COLO829 (cell line): ENCODE measurements at regions not wholly inside any gene's neighbourhood (a gene's known extent, or its start where the extent isn't known, plus 50 kb on each side); places are given as distances from the start of the nearest gene placed in this dataset.
"Not testable (repeated sequence)": the region's sequence is repeated elsewhere in the genome, so short reads cannot be mapped to it uniquely, and the experiment has no call there.

ENCODE experiments used
- DNase-seq: peaks from one replicate; pipeline ENCODE4 v3.0.0; 2012; ENCODE audit warnings: low spot score

DNA sequence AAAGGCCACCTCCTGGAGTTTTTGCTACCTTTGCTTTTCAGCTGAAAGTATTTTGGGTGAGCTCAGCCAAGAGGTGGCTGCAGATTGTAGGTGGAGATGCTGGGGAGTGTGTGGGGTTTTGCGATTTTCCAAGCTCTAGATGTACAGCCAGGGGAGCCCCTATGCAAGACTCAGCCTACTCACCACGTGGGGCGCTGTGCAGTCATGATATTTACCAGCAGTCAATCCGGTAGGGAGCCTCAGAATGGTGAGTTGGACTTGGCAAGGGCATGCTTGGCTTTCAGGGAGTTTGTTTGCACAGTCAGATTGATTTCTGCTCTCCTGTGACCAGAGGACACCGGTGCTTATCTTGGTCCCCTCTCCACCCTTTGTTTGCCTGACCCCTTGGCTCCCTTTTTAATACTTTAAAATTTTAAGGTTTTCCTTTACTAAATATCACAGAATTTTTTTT is 175.3 kb downstream of the UTP18 start:
- DNase-seq, result peak; percentile 27

- peak; percentile 52 for DNase-seq
Observed at GRCh38 chr17:51439395-51440229, 179.3 kb downstream of the UTP18 start.

DNA sequence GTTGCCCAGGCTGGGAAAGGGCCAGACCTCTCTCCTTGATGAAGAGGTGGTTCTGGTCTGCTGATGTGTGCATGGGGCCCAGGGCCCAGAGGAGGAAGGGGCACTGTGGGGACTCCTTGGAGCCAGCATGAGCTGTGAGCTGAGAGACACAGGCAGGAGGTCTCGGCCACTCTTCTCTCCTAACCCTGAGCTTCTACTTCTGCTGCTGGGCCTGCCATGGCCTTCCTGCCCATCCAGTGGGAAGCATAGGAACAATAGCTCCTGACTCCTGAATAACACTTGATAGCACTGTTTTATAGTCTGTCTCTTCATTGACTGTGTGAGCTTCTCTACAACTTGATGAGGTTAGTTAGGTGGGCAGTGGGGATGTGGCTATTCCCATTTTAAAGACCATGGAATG is 181.1 kb downstream of the UTP18 start:
- DNase-seq, result no peak

DNA sequence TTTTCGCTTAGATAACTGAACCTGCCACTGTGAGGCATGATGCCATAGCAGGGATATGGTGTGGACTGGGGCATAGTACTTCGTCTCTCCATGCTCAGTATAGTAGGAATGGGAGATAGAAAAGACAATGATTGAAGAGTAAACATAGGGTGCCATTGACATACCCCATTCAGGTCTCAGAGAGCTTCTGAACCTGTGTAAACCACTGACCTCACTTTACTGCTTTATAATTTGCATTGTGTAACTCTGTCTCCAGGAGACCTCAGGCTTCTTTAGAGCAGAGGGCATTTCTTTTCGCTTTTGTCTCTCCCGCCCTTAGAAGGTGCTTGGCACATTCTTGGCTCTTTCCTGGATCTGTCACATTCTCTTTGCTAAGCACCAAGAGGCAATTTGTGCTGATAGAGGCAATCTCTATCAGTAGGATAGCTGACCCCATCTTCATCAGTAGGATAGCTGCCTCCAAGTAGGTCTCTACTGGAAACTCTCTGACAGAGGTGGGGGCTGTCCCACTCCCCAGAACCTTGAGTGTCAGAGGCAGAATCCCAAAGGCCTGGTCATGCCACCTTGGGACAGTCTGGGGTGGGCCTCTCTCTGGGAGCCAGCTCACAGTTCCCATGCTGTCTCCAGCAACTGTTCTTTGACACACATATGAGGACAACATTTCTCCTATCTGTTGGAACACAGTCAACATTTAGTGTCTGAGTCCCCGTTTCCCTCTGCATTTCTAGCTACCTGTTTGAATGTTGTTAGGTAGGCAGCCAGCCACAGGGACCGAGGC is 181.9 kb downstream of the UTP18 start:
- no peak for DNase-seq

- DNase-seq, result no peak
Observed at GRCh38 chr17:51443646-51444045, 183.3 kb downstream of the UTP18 start.

- DNase-seq, result no peak
Observed at GRCh38 chr17:51445946-51446345, 185.6 kb downstream of the UTP18 start.

GRCh38 chr17:51454456-51454978 is 194.2 kb downstream of the UTP18 start:
- no peak for DNase-seq

DNA sequence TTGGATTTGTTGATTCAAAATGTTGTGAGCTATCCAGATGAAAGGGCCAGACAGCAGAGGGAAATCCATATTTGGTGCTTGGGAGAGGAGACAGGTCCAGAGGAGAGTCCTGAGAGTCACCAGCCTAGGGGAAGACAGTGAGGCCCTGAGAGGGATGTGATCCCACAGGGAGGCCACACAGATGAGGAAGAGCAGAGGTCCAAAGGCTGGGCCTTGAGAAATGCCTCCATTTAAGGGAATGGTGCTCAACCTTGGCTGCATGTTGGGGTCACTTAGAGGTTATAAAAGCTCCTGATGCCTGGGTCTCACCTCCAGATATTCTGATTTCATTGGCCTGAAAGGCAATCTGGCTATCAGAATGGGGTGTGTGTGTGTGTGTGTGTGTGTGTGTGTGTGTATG is 194.9 kb downstream of the UTP18 start:
- no peak for DNase-seq

- DNase-seq, result no peak
Observed at GRCh38 chr17:51455931-51456330, 195.6 kb downstream of the UTP18 start.

DNA sequence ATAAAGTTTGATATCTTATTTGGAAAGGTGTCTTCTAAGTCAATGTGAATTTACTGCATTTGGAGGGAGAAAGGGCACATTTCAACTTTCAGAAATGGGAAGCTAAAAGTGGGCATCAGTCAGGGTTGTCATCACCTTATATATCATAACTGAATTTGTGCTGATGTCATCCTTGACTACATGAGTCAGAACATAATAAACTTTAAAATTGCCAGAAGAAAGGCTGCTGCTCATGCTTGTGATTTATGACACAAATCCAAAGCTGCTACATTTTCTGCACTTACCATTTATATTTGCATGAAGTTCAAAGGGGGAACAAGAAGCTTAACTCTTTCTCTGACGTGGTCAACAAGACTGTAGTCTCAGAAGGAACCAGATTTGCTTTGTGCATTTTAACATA is 196.6 kb downstream of the UTP18 start:
- no peak for DNase-seq

GRCh38 chr17:51461578-51462004 is 201.2 kb downstream of the UTP18 start:
- DNase-seq, result peak; percentile 88

DNA sequence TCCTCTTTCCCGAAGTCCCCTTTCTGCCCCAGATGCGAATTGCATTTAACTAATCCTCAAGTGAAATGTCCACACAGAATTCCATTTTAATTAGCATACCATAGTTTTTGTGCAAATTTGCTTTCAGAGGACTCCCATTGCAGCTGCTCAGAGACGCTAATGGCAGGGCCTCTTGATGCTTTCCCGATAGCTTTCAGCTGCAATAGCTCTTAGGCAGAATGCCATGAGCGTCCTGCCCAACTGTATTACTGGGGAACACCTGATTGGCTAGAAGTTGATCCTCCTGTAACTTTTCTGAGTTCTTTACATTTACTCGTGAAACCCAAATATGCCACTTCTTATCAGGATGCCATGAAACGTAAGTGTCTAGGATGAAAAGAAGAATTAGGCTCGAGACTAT is 203.0 kb downstream of the UTP18 start:
- no peak for DNase-seq

- DNase-seq, result no peak
Observed at GRCh38 chr17:51467336-51467735, 207.0 kb downstream of the UTP18 start.

DNA sequence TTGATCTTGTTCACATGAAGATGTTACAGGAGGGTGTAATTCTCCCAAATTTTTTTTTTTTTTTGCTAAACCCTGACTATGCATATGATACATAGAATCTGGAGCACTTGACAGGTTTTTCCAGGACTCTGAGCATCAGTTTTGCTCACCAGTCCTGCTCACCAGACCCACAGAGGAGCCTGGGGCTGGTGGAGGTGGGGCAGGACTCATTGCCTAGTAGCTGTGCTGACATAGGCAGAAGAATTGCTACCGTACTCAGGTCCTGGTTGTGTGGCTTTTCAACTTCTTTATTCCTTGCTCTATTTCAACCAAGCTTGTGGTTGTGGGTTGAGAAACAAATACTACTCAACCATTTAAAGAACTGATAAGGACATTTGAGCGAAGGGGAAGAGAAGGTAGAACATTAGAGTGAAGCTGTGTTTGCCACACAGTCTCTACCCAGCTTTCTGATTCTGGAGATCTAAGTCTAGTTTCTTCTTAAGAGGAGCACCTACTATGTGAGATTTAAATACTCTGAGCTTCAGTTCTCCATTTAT is 212.4 kb downstream of the UTP18 start:
- no peak for DNase-seq

DNA sequence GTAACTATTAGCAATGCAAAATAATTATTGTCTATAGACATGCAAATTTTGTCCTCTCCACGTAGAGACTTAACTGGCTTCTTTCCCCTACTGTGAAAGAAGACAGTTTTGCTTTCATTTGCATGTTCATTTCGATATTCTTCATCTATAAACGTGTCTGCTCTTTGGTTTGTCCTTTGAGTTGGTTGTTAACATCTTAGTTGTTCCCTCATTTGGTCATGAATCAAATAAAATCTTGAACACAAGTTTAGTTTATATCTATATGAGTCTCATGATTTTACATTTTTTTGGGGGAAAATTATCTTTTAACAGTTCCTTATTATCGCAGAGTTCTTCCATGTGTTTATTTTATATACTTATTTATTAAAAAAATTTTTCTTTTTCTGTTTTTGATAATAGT is 214.4 kb downstream of the UTP18 start:
- DNase-seq, result no peak

GRCh38 chr17:51475730-51476129 is 215.4 kb downstream of the UTP18 start:
- DNase-seq, result no peak

DNA sequence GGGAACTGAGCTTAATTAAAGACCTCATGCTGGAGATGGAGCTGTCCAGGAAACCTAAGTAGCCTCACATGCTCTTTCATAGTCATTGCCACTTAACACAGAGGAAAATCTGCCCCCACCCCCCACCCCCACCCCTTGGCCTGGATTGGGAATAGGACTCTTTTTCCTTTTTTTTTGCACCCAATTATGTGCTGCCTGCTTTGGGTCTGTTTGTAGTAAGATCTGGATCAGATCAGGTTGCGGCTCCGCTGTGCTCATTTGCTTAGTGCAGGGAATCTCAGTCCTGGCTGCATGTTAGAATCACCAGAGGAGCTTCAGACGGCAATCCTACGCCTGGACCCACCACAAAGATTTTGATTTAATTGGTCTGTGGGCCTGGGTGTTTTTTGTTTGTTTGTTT is 219.0 kb downstream of the UTP18 start:
- no peak for DNase-seq

DNA sequence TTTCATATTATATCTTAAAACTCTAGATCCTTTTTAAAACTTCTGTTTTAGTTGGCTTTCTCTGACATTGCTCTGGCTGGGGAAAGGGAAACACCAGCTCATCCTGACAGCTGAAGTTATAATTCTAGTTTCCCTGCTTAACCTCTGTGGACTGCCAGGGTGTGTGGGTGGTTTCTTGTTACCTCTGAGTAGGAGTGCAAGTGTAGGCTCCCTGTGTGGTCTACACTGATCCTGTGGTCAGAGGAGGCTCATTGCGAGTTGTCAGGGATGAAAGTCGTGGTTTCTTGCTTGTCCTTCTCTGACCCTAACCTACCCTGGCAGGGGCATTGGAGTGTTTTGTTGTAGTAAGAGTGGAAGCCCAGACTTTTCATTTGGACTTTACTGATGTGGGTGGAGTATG is 221.0 kb downstream of the UTP18 start:
- no peak for DNase-seq

GRCh38 chr17:51482248-51482647 is 221.9 kb downstream of the UTP18 start:
- DNase-seq, result not testable (repeated sequence)

DNA sequence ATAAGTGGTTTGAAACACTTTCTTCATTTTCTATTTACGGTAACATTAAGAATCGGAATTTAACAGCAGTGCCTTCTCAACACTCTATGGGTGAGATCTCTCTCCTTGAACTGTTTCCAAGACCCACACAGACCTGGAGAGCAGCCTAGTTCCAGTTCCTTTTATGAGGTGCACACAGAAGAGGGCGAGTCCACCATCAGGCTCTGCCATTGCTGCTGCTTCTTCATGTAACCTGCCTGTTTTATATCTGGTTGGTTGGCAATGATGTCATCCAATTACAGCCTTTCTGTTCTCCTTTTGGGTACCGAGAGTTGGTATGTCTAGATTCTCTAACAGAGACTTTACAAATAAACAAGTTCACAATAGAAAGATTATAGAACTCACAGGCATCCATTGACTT is 225.7 kb downstream of the UTP18 start:
- no peak for DNase-seq

DNA sequence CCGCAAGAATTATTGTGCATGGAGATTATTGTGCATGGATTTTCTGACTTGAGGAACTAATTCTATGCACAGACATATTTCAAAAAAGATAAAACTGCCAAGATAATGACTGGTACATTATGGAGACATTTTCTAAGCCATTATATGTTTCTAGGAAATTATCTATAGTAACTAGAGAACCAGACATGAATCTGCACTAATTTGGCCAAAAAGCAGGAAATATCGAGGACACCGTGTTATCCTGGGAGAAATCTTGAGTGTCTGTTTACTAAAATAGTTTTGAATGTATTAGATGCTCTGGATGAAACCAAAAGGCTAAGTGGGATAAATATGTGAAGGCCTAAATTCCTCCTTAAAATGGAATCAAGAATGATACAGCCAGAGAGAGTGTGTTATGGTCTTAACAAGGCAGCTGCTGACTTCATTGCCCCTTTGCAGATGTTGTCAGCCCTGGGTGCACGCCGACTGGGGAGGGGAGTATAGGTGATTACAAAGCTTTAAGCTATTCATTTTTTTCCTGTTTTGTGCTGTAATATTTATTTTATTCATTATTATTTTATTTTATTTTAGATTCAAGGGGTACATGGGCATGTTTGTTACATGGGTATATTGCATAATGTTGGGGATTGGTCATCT is 226.7 kb downstream of the UTP18 start:
- DNase-seq, result no peak

DNA sequence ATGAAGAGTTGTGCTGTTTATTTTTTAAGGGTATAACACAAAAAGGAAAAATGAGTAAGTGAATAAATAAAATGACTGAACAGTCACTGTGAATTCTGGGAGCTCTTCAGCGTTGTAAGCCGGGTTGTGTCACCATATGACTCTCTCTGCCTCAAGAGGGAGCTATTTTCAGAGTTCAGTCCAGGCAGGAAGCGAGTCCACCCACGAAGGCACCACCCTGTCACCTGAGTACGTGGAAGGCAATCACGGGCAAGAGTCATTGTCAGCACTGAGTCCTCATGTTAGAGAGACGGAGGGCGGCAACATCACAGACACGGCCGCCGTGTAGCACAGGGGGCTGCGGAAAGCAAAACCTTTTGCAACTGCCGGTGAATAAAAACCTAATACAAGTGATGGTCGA is 227.6 kb downstream of the UTP18 start:
- DNase-seq, result no peak
